Trophoblast cell (in vitro differentiated cells and primary cell): ENCODE measurements at regions not wholly inside any gene's neighbourhood (a gene's known extent, or its start where the extent isn't known, plus 50 kb on each side); places are given as distances from the start of the nearest gene placed in this dataset.

Experiments
- DNase-seq, 2 donors: peaks; one replicate each; pipeline ENCODE4 v3.0.0-alpha.2; 2016
- H2AFZ ChIP-seq: 2 replicates; pipeline ENCODE4 v1.6.1; 2013; ENCODE audit warnings: low read length, moderate library complexity, mild to moderate bottlenecking; ENCODE audit not compliant: insufficient read depth, poor library complexity
- H2AK5ac ChIP-seq: 2 replicates; pipeline ENCODE4 v1.6.1; 2013; ENCODE audit warnings: mild to moderate bottlenecking, low read length
- H2BK120ac ChIP-seq: 2 replicates; pipeline ENCODE4 v1.6.1; 2013; ENCODE audit warnings: low read length, mild to moderate bottlenecking, moderate library complexity; ENCODE audit not compliant: insufficient read depth, poor library complexity
- H2BK12ac ChIP-seq: 2 replicates; pipeline ENCODE4 v1.6.1; 2013; ENCODE audit warnings: mild to moderate bottlenecking, low read length, moderate library complexity
- H2BK5ac ChIP-seq: 2 replicates; pipeline ENCODE4 v1.6.1; 2013; ENCODE audit warnings: low read length, low read depth, moderate library complexity, mild to moderate bottlenecking; ENCODE audit not compliant: poor library complexity
- H3K14ac ChIP-seq: 2 replicates; pipeline ENCODE4 v1.6.1; 2013; ENCODE audit warnings: mild to moderate bottlenecking, low read length
- H3K18ac ChIP-seq: 2 replicates; pipeline ENCODE4 v1.6.1; 2013; ENCODE audit warnings: mild to moderate bottlenecking, low read length
- H3K23ac ChIP-seq: 2 replicates; pipeline ENCODE4 v1.6.1; 2013; ENCODE audit warnings: low read length
- H3K27ac ChIP-seq: 2 replicates; pipeline ENCODE4 v1.5.1; 2013; ENCODE audit warnings: low read depth, mild to moderate bottlenecking, inconsistent platforms, low read length, moderate library complexity
- H3K27me3 ChIP-seq: 2 replicates; pipeline ENCODE4 v1.6.1; 2013; ENCODE audit warnings: inconsistent platforms, mild to moderate bottlenecking, low read length, moderate library complexity; ENCODE audit not compliant: insufficient read depth
- H3K36me3 ChIP-seq, 2 experiments: 1 replicate in 1 of 2; 2 replicates in 1 of 2; pipeline ENCODE4 v1.6.1; 2013; ENCODE audit warnings: low read length in 2 of 2, mild to moderate bottlenecking in 2 of 2, moderate library complexity in 1 of 2; ENCODE audit not compliant: insufficient read depth in 2 of 2, control insufficient read depth in 1 of 2
- H3K4ac ChIP-seq: 2 replicates; pipeline ENCODE4 v1.6.1; 2013; ENCODE audit warnings: low read depth, mild to moderate bottlenecking, low read length, moderate library complexity
- H3K4me1 ChIP-seq, 2 experiments: 1 replicate in 1 of 2; 2 replicates in 1 of 2; pipeline ENCODE4 v1.6.1; 2013; ENCODE audit warnings: low read length in 2 of 2, mild to moderate bottlenecking in 2 of 2, moderate library complexity in 1 of 2; ENCODE audit not compliant: insufficient read depth in 2 of 2, control insufficient read depth in 1 of 2
- H3K4me2 ChIP-seq: 2 replicates; pipeline ENCODE4 v1.6.1; 2013; ENCODE audit warnings: inconsistent platforms, mild to moderate bottlenecking, low read length, moderate library complexity
- H3K4me3 ChIP-seq: 2 replicates; pipeline ENCODE4 v1.5.1; 2013; ENCODE audit warnings: mild to moderate bottlenecking, low read depth, low read length, inconsistent platforms
- H3K79me1 ChIP-seq: one replicate; pipeline ENCODE4 v1.6.1; 2013; ENCODE audit warnings: low read length
- H3K79me2 ChIP-seq: 2 replicates; pipeline ENCODE4 v1.6.1; 2013; ENCODE audit warnings: low read length, mild to moderate bottlenecking; ENCODE audit not compliant: control insufficient read depth, insufficient read depth, poor library complexity
- H3K9ac ChIP-seq: 2 replicates; pipeline ENCODE4 v1.6.1; 2013; ENCODE audit warnings: mild to moderate bottlenecking, low read length
- H3K9me3 ChIP-seq: 2 replicates; pipeline ENCODE4 v1.6.1; 2013; ENCODE audit warnings: low read depth, mild to moderate bottlenecking, control low read depth, inconsistent platforms, low read length; ENCODE audit not compliant: insufficient read depth
- H4K12ac ChIP-seq: 2 replicates; pipeline ENCODE4 v1.6.1; 2013; ENCODE audit warnings: low read depth, mild to moderate bottlenecking, low read length, moderate library complexity
- H4K8ac ChIP-seq: 2 replicates; pipeline ENCODE4 v1.6.1; 2013; ENCODE audit warnings: low read depth, mild to moderate bottlenecking, low read length, moderate library complexity
- H4K91ac ChIP-seq: one replicate; pipeline ENCODE4 v1.6.1; 2013; ENCODE audit warnings: low read depth, mild to moderate bottlenecking, low read length, moderate library complexity
- WGBS: extraction: QIAGEN DNeasy Blood & Tissue Kit; methylation state at CpG from one replicate; pipeline ENCODE4 v1.1.7; 2013; ENCODE audit warnings: missing lambda C conversion rate; ENCODE audit not compliant: insufficient read length, insufficient coverage; ENCODE audit errors: extremely low coverage; 5-methylcytosine and 5-hydroxymethylcytosine counted together

- Histone ChIP-seq H2AK5ac (no peak overlapping the region), H3K79me2 (no peaks in the 10 kb centered on the region), H3K4me2 (no peak overlapping the region), H4K12ac (no peak overlapping the region), H3K18ac (no peak overlapping the region), H2BK120ac (no peak overlapping the region), H3K9ac (no peak overlapping the region), H3K4me1 (no peaks in the 10 kb centered on the region), H2BK12ac (no peak overlapping the region), H3K14ac (no peak overlapping the region), H3K36me3 (no peaks in the 10 kb centered on the region), H3K79me1 (no peaks in the 10 kb centered on the region), H3K27me3 (no peaks in the 10 kb centered on the region), H4K91ac (no peak overlapping the region), H3K23ac (no peak overlapping the region), H3K27ac (no peak overlapping the region), H2BK5ac (no peak overlapping the region), H3K4me3 (no peak overlapping the region), H3K4ac (no peak overlapping the region), H3K9me3 (no peaks in the 10 kb centered on the region), H4K8ac (no peak overlapping the region), H2AFZ (no peak overlapping the region)
- WGBS = no CpG with 5 or more reads among the region's 4 CpGs
- no peak for DNase-seq
Measured at GRCh38 chr13:103308667-103309066, 242.4 kb upstream of the SLC10A2 start.

GRCh38 chr13:103306163-103306562, 239.9 kb upstream of the SLC10A2 start:
- H4K91ac ChIP-seq = no peak overlapping the region
- H3K23ac ChIP-seq = no peak overlapping the region
- no peaks in the 10 kb centered on the region for H3K27me3 ChIP-seq
- no peak for DNase-seq
- no peaks in the 10 kb centered on the region for H3K36me3 ChIP-seq
- no peaks in the 10 kb centered on the region for H3K4me1 ChIP-seq
- no peak overlapping the region for H2BK12ac ChIP-seq
- no peak overlapping the region for H4K12ac ChIP-seq
- WGBS = no CpG with 5 or more reads among the region's 7 CpGs
- H3K9me3 ChIP-seq = no peaks in the 10 kb centered on the region
- H2BK5ac ChIP-seq = no peak overlapping the region
- H3K14ac ChIP-seq = no peak overlapping the region
- H3K79me1 ChIP-seq = no peaks in the 10 kb centered on the region
- no peak overlapping the region for H2AK5ac ChIP-seq
- H4K8ac ChIP-seq = no peak overlapping the region
- no peak overlapping the region for H3K4ac ChIP-seq
- no peak overlapping the region for H3K4me2 ChIP-seq
- H3K9ac ChIP-seq = no peak overlapping the region
- H3K79me2 ChIP-seq = no peaks in the 10 kb centered on the region
- no peak overlapping the region for H3K18ac ChIP-seq
- H2BK120ac ChIP-seq = no peak overlapping the region
- no peak overlapping the region for H2AFZ ChIP-seq
- no peak overlapping the region for H3K27ac ChIP-seq
- no peak overlapping the region for H3K4me3 ChIP-seq

GRCh38 chr13:103303078-103303651, 236.9 kb upstream of the SLC10A2 start:
- H4K91ac ChIP-seq = no peak overlapping the region
- H3K18ac ChIP-seq = no peak overlapping the region
- no peak overlapping the region for H2BK5ac ChIP-seq
- H3K36me3 ChIP-seq = peaks cover 0 to 1% of the 10 kb centered on the region in 2 experiments
- no peak overlapping the region for H3K23ac ChIP-seq
- no peaks in the 10 kb centered on the region for H3K79me1 ChIP-seq
- no peak overlapping the region for H3K4me2 ChIP-seq
- H3K14ac ChIP-seq = no peak overlapping the region
- H2AK5ac ChIP-seq = no peak overlapping the region
- no peak overlapping the region for H3K4me3 ChIP-seq
- H4K8ac ChIP-seq = no peak overlapping the region
- H4K12ac ChIP-seq = no peak overlapping the region
- no peak overlapping the region for H2AFZ ChIP-seq
- no peak overlapping the region for H3K4ac ChIP-seq
- H3K9ac ChIP-seq = no peak overlapping the region
- no peaks in the 10 kb centered on the region for H3K79me2 ChIP-seq
- DNase-seq = no peak
- H2BK12ac ChIP-seq = no peak overlapping the region
- no peaks in the 10 kb centered on the region for H3K4me1 ChIP-seq
- no peak overlapping the region for H3K27ac ChIP-seq
- H2BK120ac ChIP-seq = no peak overlapping the region
- H3K9me3 ChIP-seq = no peaks in the 10 kb centered on the region
- no CpG with 5 or more reads among the region's 4 CpGs for WGBS
- H3K27me3 ChIP-seq = no peaks in the 10 kb centered on the region

- no peak overlapping the region for H4K8ac ChIP-seq
- H3K36me3 ChIP-seq = peaks cover 0 to 1% of the 10 kb centered on the region in 2 experiments
- no peak overlapping the region for H3K18ac ChIP-seq
- no peak overlapping the region for H3K4me3 ChIP-seq
- WGBS = no CpG with 5 or more reads among the region's 3 CpGs
- no peak overlapping the region for H2BK5ac ChIP-seq
- DNase-seq = no peak
- H3K4me1 ChIP-seq = no peaks in the 10 kb centered on the region
- no peak overlapping the region for H3K9ac ChIP-seq
- H3K14ac ChIP-seq = no peak overlapping the region
- H3K23ac ChIP-seq = no peak overlapping the region
- no peak overlapping the region for H2BK12ac ChIP-seq
- no peak overlapping the region for H4K12ac ChIP-seq
- H3K9me3 ChIP-seq = no peaks in the 10 kb centered on the region
- no peaks in the 10 kb centered on the region for H3K27me3 ChIP-seq
- no peak overlapping the region for H3K4me2 ChIP-seq
- no peak overlapping the region for H2BK120ac ChIP-seq
- H3K79me1 ChIP-seq = no peaks in the 10 kb centered on the region
- H4K91ac ChIP-seq = no peak overlapping the region
- H2AK5ac ChIP-seq = no peak overlapping the region
- no peak overlapping the region for H2AFZ ChIP-seq
- no peaks in the 10 kb centered on the region for H3K79me2 ChIP-seq
- H3K27ac ChIP-seq = no peak overlapping the region
- H3K4ac ChIP-seq = no peak overlapping the region
Measured at GRCh38 chr13:103302676-103303075, 236.5 kb upstream of the SLC10A2 start.
